ENCODE measurements at regions not wholly inside any gene's neighbourhood (a gene's known extent, or its start where the extent isn't known, plus 50 kb on each side); places are given as distances from the start of the nearest gene placed in this dataset.
"Not testable (repeated sequence)": the region's sequence is repeated elsewhere in the genome, so short reads cannot be mapped to it uniquely, and the experiment has no call there.

DNA sequence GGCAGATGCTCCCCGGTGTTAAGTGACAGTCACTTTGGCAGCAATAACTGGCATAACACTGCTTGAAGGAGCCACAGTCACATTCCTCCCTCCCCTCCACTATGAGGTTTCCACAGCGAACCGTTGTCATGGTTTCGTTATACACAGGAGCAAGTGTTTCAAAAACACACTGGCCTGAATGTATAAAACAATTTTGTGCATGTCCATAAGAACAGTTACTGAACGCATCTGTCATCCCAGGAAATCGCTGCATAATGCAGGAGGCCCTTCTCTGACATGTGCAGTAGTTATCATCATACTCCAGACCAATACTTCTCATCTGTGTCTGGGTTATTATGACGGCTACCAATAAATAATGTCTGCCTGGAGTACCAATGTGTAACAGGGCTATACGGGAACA lies 444.4 kb downstream of the TMEM121 start:
- not testable (repeated sequence) for TF ChIP-seq CTCF (IDR thresholded peaks at IDR 0.05; ENCODE audit: low read depth, low read length, poor library complexity, severe bottlenecking); EZH2phosphoT487 (IDR thresholded peaks at IDR 0.05; ENCODE audit: borderline replicate concordance, low read length)

All from DOHH2 (cell line).